HG03196 (cell line): ENCODE measurements at regions not wholly inside any gene's neighbourhood (a gene's known extent, or its start where the extent isn't known, plus 50 kb on each side); places are given as distances from the start of the nearest gene placed in this dataset.

Experiments
- ATAC-seq: cut with Tn5 transposase; IDR thresholded peaks from one replicate; pipeline ENCODE4 v1.9.1; 2021; ENCODE audit not compliant: unreplicated experiment

DNA sequence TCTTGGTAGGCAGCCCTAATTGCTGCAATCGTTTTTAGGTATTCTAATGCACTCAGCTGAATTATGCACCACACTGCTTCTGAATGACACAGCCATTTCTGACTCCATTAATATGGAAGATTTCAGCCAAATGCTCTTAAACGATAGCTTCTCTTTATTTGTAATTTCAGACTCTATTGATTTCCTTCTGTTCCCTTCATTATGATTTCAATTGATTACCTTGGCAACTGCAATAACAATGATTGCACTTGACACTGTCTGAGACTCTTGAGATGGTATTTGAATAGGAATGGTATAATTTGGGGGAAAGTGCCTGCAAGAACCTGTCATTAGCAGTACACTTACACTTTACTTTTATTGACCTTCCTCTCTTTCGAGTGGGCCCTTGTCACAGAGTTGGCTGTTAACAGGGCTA, 296.1 kb upstream of the DMAC1 start:
- no peak for ATAC-seq

DNA sequence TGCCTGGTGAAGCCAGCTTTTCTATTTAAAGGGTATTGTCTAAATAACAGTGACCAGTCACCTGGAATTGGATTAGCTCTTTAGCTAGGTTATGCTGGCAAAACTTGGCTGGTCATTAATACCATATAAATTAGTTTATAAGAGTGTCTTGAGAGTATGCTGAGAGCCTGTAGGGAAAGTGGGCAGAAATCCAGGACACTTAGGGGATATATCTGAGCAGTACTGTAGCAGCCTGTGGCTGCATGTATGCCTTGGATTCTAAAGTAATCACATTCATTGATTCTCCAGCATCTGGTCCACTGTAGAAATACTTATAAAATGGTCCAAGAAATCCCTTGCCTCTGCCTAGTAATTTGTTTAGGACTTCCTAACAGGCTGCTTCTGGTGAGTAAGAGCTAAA, 288.9 kb upstream of the DMAC1 start:
- ATAC-seq = no peak

DNA sequence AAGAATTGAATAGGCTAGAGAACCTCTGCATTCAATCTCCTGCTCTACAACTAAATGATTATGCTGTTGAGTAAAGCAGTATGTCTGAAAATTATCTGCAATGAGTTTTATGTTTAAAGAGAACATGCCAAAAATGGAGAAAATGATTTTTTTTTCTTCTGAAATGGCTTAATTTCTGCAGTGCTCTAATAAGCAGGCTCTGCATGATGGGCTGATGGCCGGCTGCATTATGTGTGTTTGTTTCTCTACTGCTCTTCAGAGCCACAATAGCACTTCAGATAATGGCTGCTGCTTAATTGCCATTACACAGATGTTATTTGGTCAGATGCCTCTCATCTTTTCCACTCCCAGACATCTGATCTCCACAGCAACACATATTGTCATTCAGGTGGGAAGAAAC, 286.4 kb upstream of the DMAC1 start:
- ATAC-seq = no peak

DNA sequence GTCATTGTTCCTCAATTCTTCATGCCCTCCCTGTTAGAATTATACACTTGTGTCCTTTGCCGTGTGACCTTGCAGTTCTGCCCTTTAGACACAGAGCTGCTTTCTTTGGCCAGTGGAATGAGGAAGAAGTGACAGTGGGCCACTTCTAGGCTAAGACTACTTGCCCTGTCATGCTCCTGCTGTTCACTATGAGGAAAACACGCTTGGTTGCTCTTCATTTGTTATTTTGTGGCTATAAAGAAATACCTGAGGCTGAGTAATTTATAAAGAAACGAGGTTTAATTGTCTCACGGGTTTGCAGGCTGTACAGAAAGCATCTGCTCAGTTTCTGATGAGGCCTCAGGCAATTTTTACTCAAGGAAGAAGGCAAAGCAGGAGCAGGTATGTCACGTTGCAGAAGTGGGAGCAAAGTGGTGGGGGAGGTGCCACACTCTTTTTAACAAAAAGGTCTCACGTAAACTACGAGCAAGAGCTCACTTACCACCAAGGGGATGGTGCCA, 279.1 kb upstream of the DMAC1 start:
- no peak for ATAC-seq

DNA sequence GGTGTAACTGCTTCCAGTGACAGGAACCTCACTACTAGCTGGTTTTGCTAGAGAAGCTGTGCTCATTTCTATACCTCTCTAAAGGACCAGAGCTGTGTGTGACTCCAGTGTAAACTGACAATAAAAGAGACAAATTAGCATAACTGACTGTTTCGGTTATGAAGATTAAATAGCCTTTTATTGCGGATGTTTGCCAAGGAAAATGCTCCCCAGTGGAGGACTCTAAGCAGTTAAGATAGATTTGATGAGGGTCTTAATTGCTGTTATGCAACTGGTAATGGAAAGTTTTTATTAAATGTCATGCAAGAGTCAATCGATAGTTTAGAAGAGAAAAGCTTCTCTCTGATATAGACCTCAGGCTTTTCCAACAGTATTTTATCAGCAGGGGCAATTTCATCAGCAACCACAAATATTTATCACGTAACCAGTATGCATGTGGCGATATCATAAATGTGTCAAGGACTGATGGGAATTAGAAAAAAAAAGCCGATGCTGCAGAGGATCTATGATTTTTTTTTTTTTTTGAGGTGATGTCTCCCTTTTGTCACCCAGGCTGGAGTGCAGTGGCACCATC, 275.2 kb upstream of the DMAC1 start:
- ATAC-seq = no peak

DNA sequence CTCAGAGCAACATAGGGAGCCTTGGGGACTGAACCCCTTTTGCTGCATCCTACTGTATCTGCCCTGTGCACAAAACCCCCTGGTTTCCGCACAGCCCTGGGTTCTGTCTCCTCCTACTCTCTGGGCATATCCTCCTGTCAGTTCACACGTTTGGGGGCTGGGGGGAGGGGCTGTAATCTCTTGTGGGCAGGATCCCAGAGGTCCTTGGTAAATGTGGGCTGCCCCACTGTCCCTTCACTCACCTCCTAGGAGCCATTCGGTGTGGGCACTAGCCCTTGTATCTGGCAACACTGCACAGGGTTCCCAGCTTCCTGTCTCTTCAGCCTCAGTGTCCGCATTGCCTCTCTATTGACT, 271.8 kb upstream of the DMAC1 start:
- no peak for ATAC-seq

DNA sequence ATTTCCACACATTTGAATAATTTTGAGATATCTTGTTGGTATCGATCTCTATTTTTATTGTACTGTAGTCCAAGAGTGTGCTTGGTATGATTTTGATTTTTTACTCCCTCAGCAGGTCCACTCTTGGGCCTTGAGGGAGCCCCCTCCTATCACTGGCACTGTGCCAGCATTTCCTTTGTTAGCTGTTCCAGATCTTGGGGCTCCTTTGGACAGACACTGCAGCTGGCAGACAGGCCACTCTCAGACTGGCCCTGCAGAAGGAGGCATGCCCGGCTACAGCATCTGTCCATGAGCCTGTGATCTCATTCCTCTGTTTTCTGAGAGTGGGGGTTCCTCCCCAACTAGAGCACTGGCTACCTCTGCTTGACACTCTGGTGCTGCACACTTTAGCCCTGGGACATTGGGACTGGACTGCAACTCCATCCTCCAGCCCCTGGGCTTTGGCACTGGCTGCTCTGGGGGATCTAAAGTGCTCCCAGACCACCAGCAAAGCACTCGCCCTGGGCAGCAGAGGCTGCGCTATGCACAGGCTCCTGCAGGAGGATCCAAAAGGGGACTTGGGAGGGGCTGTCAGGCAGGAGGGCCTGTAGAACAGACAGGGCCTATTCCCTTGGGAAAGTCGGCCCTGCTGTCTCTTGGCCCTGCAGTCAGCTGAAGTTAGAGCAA, 271.3 kb upstream of the DMAC1 start:
- ATAC-seq = no peak

DNA sequence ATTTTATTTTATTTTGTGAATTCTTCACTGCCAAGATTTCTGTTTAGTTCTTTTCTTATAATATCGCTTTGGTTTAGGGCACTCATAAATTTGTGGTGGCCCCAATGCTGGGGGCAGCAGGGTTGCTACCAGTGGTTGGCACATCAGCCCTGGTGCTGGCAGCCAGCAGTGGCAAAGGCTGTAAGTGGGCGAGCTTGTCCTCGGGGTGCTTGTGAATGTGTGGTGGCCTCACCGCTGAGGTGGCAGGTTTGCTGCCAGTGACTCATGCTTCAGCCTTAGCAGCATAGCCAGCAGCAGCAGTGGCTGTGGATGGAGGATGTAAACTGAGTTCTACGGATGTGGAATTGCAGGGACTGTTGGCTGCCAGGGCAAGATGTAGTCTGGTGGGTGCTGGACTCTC, 262.9 kb upstream of the DMAC1 start:
- ATAC-seq = no peak

DNA sequence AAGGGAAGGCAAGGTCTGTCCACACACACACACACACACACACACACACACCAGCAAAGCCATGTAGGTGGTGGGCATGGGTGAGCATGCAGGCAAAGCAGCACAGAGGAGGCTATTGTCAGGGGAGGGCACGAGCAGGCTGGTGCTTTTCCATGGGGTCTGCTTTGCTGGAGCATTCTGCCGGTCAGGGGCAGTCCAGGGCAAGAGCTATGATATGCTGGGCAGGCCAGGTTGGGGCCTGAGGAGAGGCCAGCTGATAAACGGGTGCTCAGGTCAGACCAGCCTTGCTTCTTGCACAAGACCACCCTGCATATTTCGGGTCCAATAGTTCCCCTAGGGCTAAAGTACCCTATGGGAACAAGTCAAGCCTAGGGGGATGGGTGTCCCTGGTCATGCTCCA, 253.9 kb upstream of the DMAC1 start:
- ATAC-seq = no peak

DNA sequence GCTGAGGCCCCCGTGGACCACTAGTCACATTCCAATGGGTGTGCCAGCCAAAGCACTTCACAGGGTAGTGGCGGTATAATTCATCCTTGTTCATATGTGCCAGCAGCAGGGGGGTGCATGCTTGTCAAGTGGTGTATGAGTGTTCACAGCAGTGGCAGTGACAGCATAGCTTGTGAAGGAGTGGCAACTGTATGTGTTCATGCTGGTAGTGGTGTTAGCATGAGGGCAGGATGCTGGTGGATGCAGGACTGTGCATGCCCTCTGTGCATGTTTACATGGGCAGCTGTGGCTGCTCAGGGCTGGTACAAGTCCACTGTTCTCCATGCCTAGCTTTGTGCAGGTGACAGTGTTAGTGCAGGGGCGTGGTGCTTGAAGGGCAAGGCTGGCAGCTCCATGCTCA, 253.4 kb upstream of the DMAC1 start:
- no peak for ATAC-seq

DNA sequence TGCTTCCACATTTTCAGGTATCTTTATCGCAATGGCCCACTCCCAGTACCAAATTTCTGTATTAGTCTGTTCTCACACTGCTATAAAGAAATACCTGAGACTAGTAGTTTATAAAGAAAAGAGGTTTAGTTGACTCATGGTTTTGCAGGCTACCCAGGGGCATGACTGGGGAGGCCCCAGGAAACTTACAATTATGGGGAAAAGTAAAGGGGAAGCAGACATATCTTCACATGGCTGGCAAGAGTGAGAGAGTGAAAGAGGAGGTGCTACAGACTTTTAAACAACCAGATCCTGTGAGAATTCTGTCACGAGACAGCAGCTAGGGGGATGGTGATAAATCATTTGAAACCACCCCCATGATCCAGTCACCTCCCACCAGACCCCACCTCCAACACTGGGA, 238.2 kb upstream of the DMAC1 start:
- no peak for ATAC-seq

DNA sequence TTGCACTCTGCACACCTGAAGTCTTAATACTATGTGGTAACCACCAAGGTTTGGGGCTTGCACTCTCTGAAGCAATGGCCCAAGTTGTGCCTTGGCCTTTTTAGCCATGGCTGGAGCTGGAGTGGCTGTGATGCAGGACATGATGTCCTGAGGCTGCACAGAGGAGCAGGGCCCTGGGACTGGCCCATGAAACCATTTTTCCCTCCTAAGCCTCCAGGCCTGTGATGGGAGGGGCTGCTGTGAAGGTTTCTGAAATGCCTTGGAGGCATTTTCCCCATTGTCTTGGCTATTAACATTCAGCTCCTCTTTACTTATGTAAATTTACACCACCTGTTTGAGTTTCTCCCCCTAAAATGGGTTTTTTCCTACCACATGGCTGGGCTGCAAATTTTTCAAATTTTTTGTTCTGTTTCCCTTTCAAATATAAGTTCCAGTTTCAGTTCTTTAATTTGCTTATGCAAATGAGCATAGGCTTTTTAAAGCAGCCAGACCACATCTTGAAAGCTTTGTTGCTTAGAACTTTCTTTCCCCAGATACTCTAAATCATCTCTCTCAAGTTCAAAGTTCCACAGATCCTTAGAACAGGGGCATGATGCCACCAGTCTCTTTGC, 237.4 kb upstream of the DMAC1 start:
- ATAC-seq = no peak

DNA sequence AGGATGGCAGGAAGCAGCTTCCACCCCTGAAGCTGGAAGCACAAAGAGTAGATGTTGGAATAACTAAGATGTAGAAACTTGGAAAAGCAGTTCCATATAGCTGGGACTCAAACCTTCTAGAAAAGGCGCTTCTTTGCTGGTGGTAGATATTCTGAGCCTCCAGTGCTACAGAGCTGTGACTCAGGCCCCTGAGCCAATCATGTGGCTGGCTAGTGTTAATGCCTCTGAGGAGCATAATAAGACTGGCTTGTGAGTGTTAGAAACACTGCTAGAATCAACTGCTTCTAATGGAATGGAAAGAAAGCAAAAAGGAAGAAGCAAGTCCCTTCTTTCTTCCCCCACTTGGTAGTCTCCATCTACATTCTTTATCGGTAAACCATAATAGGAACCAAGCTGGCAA, 234.2 kb upstream of the DMAC1 start:
- ATAC-seq = no peak

DNA sequence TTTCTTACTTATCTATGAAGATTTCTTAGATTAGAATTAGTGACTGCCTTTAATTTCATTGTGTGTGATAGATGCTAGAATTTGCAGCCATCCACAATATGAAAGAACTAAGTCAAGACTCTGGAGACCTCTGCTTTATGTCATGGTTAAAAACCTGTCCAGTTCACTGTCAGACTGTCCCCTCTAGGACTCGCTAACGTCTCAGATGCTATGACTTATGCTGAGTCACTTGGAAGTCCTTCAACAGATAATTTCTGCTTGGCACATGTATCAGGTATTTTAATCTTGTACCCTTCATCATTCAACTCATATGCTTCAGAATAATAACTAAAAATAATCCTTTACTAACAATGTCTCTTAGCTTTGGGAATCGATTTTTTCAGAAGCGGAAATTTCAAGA, 230.5 kb upstream of the DMAC1 start:
- no peak for ATAC-seq

DNA sequence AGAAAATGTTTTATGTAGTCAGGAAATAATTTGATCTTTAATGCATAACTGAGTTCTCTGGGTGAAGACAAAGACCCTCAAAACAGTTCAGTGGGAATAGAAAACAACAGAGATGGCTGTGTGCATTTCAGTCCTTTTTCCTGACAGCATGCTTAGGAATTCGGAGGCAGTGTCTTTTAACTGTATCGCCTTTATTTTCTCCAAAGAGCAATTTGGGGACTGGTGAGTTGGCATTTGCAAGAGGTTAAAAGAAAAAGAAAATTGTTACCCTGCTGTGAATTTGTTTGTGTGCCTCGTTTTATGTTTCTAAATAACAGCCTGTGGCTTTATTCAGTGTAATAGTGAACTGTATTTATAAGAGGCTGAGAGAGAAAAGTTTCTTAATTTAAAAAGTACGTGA, 227.8 kb upstream of the DMAC1 start:
- ATAC-seq = no peak

DNA sequence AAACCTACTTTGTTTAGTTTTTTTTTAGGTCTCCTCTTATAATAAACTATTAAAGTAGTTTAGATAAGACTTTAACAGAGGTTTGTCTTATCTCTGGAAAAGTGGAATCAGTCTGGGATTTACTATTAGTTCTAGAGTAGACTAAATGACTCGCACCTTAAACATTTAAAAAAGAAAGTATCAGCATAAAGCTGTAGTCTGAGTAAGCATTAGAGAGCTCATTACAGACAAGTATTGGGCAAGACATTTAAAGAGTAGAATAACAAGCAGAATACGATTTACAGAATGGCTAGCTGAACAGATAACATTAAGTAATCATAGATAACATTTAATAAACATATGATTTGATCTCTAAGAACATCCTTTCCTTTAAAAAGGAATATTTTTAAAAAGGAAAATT, 226.0 kb upstream of the DMAC1 start:
- ATAC-seq = no peak

DNA sequence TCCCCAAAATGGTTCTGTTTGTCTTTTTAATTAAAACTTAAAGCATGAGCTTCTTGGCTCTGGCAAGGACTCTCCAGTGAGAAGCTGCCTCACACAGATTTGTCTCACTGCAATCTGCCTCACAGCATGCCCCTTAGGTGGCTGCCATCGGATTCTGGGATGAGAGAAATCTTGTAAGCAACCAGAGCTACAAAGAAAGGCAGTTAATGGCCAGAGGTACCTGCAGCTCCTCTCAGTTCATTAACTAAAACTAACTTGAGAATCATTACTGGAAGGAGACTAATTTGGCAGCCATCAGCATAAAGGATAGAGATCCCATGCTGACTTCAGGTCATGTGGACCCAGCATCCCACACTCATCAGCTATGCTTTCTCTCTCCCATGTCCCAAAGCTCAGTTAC, 220.6 kb upstream of the DMAC1 start:
- ATAC-seq = no peak

DNA sequence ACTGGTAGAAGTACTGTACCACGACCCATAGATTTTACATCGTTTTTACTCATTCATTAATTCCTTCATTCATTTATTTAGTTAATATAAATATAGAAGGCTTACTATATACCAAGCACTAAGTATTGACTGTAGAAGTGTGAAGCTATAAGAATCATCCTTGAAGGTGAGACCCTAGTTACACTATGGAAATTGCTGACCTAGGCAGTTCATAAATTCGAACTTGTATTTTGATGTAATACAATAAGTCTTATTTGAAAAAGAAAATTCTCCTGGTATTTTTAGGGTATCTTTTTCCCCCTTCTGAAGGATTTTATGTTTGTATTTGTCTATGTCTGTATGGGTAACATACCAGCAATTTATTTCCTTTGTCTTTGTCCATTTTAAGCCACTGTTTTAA, 220.1 kb upstream of the DMAC1 start:
- ATAC-seq = no peak

DNA sequence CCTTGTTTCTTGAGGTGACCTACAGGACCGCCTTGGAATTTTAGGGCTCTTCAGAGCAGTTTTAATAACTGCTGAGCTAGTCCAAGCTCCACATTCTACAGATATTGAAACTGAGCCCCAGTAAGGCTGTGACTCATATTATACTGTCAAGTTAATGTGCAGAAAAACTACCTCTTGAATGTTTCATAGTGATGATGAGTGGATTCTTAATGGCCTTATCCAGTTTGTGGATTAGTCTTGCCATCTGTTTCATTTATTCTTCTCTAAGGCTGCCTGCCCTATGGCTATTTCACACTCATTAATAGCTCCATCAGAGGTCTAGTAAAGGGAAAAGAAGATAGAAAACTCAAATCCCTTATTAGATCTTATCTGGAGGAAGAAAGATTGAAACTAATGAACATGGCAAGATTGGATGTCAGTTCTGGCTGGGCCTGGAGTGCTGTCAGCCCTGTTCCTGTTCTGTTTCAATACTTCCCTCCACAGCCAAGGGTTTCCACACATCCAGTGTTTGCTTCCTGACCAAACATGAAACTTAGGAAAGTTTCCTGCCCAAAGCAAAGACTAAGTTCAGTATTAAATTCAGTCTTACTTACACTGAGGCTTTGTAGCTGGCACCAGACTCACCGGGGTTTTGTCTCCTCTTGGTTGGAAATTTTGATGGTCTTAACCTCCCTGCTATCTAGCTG, 215.6 kb upstream of the DMAC1 start:
- ATAC-seq = no peak

DNA sequence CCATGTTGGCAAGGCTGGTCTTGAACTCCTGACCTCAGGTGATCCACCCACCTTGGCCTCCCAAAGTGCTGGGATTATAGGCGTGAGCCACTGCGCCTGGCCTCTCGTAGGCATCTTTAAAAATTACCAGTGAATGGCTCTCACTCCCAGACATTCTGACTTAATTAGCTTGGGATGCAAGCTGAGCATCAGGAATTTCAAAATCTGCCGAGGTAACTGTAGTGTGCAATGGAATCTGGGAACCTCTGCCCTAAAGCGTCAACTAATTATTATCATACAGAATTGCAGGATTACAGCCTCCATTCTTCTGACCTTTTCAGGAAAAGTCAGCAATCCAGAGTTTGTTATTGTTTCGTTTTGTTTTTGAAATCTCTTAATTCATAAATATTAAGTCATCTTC, 213.4 kb upstream of the DMAC1 start:
- ATAC-seq = no peak

DNA sequence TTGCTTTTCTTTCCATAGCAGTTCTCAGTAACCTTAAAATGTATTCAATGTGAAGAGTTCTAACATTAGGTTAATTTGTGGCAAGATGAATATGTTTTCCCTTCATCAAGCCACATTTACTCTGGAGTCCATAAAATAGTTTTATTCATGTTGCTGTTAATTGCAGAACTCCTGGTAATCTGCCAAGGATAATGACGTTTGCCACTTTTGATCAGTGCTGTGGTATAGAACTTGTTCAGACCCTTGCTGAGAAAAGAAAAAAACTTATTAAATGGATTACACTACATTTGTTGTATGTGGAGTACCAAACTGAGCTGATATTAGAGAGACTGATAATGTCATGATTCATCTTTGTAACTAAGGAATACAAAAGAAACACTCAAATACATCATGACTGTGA, 212.4 kb upstream of the DMAC1 start:
- no peak for ATAC-seq

DNA sequence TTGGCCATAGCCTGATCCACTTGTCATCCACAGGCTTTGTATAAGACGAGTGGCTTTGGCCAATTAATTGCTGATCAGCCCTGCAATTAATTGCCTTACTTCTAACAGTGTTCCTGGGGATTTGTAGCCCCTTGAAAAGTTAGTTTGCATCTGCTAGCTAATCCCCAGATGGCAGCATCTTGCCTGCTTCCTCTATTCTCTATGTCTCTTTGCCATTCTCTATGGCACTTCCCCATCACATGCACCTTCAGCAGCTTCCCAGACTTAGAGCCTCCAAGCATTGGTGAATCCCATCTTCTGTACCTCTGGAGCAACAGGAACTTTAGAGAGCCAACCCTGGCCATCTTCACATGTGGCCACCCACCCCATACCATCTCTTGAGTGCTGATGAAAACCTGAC, 197.0 kb upstream of the DMAC1 start:
- ATAC-seq = no peak
